GM04504 (cell line): ENCODE measurements at regions not wholly inside any gene's neighbourhood (a gene's known extent, or its start where the extent isn't known, plus 50 kb on each side); places are given as distances from the start of the nearest gene placed in this dataset.
"Not testable (repeated sequence)": the region's sequence is repeated elsewhere in the genome, so short reads cannot be mapped to it uniquely, and the experiment has no call there.

Experiments
- DNase-seq: peaks from one replicate; pipeline ENCODE4 v3.0.0-alpha.2; 2012; ENCODE audit warnings: low read depth

DNA sequence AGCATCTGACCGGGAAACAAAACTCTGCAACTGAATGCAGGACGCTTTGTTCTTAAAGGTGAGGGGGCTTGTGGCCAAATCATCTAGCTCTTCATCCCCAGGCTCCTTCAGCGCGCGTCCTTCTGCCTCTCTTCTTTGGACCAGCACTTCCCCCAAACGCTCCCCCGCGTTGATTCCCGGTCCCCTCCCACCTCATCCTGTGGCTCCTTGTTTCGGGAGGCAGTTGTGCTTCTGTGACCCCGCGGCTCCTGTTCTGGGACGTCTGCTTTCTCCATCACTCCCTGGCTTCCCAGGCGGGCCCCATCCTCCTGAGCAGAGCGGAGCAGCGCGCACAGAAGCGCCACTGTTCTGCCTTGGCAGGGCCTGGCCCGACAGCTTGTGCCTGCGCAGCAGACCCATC, 109.7 kb upstream of the ZNG1E start:
- DNase-seq = not testable (repeated sequence)

DNA sequence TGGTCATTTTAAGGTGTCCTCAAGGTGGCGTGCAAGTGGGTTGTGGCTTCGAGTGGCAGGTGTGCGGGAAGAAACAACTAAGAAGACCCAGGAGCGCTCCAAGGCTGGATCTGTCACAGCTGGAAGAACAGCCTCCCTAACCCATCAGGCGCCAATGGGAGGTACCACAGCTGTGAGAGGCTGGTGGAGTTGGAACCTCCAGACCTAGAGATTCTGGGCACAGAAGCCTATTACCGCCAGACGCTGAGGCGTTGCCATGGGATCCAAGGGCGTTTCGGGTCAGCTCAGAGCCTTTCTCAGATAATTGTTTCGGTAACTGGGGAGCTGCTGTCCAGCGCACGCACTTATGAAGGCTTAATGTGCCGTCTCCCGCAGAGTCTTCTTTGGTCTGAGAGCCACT, 156.7 kb upstream of the ZNG1E start:
- DNase-seq = not testable (repeated sequence)

DNA sequence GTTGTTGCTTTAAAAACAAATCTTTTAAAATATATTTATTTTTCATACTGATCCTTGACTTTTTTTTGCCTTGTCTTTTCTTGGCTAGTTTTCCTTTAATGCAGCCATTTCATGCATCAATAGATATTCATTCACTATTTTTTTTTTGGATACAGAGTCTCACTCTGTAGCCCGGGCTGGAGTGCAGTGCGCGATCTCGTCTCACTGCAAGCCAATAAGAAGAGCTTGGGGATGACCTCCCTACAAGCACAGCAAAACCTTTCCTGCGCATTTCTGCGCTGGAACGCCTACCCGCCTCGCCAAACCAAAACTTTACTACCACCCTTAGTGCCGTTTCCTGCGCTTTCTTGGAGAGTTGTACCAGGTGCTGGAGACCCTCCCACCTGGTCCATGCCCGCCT, 161.3 kb upstream of the ZNG1E start:
- DNase-seq = not testable (repeated sequence)

DNA sequence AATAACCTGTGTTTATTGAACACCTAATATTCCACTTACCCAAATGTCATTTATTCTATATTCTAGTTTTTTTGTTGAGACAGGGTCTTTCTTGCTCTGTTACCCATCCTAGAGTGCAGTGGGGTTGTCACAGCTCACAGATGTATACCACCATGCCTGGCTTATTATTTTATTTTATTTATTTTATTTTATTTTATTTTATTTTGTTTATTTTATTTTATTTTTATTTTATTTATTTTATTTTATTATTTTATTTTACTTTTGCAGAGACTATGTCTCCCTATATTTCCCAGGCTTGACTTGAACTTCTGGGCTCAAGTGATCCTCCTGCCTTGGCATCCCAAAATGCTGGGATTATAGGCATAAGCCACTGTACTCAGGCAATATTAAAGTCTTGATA, 167.8 kb upstream of the ZNG1E start:
- DNase-seq = not testable (repeated sequence)

DNA sequence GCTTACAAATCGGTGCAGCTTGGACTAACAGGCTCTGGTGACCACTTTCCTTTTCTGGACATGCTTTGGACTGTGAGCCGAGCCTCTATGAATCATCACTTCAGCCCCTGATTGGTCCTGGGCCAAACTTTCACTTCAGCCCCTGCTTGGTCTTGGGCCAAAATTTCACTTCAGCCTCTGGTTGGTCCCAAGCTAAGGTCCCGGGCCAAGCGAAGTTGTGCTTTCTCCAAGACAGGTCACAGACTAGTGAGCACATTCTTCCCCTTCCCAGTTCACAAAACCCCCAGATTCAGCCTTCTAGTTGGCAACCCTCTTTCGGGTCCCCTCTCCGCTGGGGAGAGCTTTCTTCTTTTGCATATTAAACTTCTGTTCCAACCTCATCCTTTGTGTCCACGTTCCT, 171.0 kb upstream of the ZNG1E start:
- DNase-seq = not testable (repeated sequence)

DNA sequence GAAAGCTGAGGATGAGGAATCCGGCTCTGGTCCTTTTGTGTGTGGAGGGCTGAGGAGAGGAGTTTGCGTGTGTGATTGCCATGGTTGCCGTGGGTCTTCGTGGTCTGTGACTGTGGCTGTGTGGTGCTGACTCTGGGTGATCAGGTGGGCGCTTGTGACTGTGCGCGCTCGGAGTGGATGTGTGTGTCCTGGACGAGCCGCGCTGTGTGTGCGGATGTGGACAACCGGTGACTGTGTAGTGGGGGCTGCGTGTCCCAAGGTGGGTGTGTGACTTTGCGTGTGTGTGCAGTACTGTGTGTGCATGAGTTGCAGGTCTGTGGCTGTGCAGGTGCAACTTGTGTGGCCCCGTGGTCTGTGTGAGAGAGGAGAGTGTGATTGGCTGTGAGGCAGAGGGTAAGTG, 172.0 kb upstream of the ZNG1E start:
- DNase-seq = not testable (repeated sequence)

DNA sequence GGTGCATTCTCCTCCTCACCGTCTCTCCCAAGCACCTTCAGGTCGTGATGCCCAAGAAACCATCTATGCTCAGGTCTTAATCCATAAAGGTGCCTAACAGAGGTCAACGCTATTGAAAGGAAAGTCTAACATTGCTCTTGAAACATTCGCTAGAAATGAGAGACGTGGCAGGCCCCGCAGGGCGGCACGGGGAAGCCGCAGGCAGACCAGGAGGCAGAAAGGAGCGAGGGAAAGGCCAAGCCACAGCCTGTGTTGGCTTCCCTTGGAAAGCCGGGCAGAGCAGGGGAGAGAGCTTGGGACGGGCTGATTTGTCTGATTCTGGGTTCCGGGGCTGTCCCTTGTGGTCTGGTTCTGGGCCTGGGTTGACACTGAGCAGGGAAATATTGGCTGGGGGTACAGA, 192.8 kb upstream of the ZNG1E start:
- DNase-seq = not testable (repeated sequence)

DNA sequence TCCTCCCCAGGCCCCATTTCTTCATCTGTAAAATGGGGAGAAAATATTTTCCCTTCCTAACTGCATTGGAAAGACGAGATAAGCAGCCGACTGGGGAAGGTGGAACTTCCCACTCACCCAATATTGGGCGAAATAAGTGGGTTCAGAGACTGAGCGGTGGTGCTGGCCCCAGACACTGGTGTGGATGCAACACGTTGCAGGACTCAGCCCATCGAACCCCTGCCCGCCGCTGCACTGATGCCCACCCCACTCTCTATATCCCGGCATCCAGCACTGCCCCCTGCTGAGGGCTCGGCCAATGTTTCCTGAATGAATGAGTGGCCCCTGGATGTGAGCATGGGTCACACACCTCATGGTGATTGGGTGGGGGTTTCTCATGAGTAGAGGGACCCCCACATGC, 194.4 kb upstream of the ZNG1E start:
- DNase-seq = not testable (repeated sequence)

DNA sequence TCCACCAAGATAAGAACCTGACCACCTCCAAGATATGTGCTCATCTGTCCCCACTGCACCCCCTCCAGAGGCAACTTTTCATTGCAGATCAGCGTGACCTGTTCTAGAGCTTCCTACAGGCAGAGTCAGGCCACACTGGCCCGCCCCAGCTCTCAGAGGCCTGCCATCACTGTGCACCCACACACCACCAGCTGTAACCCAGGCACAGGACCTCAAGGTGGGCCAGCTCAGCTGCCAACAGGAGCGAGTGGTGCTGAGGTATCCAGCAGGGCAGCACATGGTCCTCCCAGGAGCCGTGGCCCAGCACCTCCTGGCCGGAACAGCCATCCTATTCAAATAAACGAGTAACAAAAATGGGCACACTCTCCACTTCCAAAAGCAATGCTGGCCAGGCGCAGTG, 189.9 kb upstream of the FOXD4L5 start:
- DNase-seq = not testable (repeated sequence)

DNA sequence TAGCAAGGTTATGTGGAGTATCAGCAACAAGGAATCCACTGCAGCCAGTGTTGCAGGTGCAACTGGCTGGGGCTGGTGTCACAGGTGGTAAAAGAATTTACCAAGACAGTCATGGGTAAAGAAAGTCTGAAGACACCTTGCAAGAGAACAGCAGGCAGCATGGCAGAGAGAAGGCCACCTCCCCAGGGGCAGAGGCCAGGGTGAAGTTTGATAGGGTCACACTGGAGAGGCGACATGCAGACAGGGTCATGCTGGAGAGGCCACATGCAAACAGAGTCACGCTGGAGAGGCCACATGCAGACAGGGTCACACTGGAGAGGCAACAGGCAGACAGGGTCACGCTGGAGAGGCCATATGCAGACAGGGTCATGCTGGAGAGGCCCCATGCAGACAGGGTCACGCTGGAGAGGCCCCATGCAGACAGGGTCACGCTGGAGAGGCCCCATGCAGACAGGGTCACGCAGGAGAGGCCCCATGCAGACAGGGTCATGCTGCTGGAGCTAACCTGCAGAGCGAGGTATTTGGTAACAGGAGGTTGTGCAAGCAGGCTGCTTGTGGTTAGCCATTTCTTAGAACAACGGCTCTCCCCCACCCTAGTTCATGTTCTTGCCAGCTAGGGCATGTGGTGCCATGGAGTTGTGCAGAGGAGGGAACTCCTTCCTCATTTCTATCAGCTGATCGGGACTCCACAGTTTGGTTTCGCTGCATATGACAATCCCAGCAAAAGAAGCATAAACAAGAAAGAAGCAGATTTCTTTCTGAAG, 188.2 kb upstream of the FOXD4L5 start:
- not testable (repeated sequence) for DNase-seq

DNA sequence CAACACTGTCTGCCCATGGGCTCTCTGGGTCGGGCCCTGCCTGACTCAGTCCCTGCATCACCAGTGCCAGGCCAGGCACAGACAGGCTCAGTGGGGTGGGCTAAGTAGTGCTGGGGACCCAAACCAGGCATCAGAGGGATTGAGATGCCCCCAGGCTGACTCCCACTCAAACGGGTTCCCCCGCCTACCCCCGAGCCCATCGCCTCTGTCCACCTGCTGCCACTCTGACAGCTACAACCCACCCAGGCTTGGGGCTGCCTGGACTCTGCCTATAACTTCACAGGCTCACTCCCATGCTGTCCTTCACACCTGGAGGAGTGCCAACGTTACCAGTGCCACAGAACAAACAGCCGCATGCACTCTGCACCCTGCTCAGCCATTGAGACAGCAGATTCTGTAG, 186.1 kb upstream of the FOXD4L5 start:
- DNase-seq = not testable (repeated sequence)

DNA sequence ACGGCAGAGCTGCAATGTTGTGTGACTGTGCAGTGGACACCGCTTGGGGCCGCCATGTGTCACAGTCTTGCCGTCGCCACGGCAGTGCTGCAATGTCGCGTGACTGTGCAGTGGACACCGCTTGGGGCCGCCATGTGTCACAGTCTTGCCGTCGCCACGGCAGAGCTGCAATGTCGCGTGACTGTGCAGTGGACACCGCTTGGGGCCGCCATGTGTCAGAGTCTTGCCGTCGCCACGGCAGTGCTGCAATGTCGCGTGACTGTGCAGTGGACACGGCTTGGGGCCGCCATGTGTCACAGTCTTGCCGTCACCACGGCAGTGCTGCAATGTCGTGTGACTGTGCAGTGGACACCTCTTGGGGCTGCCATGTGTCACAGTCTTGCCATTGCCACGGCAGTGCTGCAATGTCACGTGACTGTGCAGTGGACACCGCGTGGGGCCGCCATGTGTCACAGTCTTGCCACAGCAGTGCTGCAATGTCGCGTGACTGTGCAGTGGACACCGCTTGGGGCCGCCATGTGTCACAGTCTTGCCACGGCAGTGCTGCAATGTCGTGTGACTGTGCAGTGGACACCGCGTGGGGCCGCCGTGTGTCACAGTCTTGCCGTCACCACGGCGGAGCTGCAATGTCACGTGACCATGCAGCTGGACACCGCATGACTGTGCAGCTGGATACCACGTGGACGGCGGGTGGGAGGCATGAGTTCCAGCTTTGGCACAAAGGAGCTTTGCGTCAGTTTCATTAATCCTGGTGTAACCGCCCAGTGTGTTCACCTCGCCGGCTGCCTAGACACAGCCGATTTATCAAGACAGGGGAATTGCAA, 182.1 kb upstream of the FOXD4L5 start:
- not testable (repeated sequence) for DNase-seq

DNA sequence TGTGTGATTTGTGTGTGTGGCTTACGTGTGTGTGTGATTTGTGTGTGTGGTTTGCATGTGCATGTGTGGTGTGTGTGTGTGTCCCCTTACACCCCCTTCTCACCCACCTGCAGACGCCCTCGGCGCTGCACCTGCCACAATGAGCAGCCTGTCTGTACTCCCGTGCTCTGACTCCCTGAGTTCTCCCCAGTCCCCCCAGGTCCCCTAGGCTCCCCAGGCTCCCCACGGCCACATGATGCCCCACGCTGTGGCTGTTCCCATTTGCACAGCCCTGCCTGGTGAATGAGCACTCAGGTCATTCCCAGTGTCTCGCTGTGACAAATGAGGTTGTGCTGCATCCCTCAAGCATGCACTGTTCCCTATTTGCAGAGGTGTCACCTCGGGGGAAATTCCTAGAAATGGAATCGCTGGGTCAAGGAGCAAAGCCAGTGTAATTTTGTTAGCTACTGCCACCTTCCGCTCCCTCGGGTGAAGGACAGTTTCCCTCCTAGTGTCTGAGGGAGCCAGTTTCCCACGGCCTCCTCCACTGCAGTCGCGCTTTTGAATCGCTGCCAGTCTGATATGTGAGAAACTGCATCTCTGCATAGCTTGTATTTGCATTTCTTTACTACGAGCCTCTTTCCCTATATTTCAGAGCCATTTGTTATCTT, 180.4 kb upstream of the FOXD4L5 start:
- DNase-seq = not testable (repeated sequence)

DNA sequence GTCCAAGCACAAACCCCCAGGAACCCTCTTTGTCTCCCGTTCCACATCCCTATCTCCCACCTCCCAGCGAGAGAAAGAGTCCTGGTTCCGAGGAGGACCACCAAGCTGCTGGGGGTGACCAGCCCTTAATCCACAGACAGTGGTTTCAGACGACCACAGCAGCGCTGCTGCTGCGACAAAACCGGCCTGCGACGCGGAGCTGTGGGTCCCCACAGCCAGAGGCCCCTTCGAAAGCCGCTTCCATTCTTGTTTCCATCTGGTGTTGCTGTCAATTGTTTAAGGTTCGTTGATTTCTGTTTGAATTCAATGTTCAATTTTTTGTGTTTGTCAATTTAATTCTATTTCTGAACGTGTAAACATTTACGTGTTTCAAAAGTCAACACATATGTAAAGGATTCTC, 177.5 kb upstream of the FOXD4L5 start:
- DNase-seq = not testable (repeated sequence)

DNA sequence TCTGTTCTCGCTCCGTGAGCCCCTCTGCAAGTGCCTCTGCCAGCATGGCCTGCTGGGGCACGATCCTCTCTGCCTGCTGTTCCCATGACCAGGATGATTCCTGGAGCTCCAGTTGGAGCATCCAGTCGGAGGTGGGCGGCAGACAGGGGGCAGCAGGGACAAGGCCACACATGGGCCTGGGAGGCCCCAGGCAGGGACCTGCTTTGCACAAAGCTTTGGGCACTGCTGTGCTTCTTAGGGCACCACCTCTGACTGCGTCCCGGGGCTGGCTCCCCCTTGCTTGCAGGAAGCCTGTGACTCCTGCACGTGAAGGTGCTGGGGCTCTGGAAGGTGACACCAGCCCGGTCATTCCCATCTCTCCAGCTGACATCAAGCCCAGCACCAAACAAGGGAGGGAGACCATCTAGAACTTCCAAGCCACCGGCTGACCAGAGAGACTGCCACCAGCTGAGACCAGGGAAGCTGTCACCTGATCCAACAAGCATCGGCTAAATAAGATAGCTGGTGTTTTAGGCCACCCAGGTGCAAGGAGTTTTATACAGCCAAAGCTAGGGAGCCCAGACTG, 174.8 kb upstream of the FOXD4L5 start:
- DNase-seq = no peak

DNA sequence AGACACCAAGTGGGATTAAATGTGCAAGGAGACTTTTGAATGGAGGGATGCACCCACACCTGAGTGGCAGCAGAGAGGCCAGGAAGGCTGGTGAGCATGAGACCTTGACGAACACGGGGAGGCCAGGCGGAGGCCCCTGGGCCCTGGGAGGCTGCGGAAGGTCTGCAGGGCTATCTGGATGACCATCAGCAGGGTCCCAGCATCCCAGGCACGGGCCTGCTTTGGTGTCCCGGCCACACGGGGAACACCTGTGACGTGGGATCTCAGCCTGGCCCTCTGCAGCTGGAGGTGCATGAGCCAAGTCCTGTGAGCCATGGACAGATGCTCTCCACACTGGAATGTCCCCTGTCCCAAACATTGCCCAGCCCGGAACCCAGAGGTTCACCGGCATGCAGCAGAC, 174.0 kb upstream of the FOXD4L5 start:
- DNase-seq = no peak

DNA sequence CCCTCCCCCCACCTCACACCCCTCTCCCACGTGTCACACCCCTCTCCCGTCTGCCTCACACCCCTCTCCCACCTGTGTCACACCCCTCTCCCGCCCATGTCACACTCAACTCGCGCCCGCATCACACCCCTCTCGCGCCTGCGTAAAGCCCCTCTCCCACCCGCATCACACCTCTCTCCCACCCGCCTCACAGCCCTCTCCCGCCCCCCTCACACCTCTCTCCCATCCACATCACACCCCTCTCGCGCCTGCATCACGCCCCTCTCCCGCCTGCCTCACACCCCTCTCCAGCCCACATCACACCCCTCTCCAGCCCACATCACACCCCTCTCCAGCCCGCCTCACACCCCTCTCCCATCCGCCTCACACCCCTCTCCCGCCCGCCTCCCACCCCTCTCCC, 173.5 kb upstream of the FOXD4L5 start:
- DNase-seq = no peak

DNA sequence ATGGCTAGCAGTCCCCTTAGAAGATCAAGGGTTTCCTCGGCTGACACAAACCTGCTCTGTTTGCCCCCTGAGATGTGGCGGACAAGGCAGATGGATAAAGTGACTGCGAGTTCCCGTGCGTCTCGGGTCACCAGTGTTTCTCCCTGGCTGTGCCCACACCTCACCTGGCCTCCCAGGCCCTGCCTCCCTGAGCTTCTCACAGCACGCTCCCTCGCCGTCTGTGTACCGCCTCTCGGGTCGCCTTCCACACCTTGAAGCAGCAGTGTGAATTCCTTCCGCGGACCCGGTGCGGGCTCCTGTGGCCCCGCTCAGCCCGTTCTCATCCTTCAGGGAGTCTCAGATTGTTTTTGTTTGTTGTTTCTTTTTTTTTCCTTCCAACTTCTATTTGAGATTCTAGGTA, 172.0 kb upstream of the FOXD4L5 start:
- DNase-seq = not testable (repeated sequence)

DNA sequence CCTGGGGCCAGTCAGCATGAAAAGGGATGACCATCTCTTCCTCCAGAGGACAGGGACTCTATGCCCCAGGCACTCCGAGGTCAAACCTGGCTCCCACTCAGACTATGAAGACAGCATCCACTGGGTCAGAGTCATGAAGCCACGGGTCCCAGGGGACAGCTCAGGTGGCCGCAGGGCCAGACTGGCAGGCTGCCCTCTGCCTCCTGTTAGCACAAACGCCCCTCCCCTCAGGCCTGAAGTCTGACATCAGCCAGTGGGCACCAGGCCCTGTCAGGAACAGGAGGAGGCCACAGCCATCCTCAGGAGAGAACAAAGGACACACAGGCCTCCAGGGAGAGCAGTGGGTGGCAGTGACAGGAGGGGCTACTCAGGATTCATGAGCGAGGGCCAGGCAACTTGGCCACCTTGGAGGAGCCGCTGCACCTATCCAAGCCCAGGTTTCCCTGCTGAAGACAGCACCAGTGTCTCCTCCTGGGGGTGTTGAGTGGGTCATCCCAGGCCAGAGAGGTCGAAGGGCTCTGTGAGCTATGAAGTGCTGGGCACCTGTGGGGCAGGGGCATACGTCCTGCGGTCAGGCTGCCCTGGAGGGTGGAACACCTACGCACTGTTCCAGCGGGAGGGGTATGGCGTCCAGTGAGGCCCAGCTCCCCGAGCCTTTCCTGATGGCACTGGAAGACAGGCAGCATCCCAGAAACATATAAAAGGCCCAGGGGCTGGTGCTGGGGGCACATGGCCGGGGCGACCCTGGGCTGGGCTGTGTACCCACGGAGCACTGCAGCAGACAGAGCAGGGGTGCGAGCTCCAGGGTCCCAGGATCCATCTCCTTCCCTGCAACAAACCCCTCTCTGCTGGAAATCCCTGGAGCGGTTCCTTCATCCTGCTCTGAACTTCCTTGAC, 171.0 kb upstream of the FOXD4L5 start:
- not testable (repeated sequence) for DNase-seq

DNA sequence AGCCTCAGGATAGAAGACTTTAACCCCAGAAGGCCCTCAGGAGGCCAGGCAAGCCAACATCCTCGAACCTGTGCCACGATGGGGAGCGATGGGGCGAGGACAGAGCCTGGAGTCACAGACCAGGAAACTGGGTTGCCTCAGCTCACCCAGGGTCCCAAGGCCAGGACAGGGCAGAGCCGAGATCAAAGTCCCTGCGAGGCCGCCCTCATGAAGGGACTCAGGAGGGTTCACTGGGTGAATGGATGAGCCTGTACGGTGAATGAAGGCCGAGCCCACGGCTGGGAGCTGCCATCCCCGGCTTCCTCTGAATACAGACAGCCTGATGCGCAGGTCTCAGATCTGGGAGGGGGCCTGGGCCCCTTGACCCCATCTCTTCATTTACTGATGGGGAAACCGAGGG, 170.1 kb upstream of the FOXD4L5 start:
- not testable (repeated sequence) for DNase-seq

DNA sequence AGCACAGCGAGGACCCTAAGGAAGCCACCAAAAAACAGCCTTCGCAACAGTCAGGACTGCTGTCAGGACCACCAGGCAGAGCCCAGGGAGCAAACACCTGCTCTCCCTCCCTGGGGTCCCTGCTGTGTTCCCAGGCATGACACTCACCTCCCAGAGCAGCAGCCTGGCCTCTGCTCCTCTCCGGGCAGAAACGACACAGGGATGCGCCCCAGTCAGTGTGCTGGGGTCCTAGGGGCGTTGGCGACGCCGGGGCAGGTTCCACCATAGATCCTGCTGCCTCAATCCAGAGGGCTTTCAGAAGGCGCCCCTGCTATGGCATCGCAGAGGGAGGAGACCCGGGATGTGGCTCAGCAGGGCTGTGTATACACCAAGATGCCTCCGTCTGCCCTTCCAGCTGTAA, 169.7 kb upstream of the FOXD4L5 start:
- DNase-seq = not testable (repeated sequence)
